ENCODE measurements at regions not wholly inside any gene's neighbourhood (a gene's known extent, or its start where the extent isn't known, plus 50 kb on each side); places are given as distances from the start of the nearest gene placed in this dataset.
"Not testable (repeated sequence)": the region's sequence is repeated elsewhere in the genome, so short reads cannot be mapped to it uniquely, and the experiment has no call there.

- no peak for ATAC-seq
- TF ChIP-seq, protein P1, sequence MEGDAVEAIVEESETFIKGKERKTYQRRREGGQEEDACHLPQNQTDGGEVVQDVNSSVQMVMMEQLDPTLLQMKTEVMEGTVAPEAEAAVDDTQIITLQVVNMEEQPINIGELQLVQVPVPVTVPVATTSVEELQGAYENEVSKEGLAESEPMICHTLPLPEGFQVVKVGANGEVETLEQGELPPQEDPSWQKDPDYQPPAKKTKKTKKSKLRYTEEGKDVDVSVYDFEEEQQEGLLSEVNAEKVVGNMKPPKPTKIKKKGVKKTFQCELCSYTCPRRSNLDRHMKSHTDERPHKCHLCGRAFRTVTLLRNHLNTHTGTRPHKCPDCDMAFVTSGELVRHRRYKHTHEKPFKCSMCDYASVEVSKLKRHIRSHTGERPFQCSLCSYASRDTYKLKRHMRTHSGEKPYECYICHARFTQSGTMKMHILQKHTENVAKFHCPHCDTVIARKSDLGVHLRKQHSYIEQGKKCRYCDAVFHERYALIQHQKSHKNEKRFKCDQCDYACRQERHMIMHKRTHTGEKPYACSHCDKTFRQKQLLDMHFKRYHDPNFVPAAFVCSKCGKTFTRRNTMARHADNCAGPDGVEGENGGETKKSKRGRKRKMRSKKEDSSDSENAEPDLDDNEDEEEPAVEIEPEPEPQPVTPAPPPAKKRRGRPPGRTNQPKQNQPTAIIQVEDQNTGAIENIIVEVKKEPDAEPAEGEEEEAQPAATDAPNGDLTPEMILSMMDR (IDR thresholded peaks at IDR 0.05) = no peak
- no peaks in the 10 kb centered on the region for H3K36me3 ChIP-seq
- intact Hi-C loops (cut with DNase I) = no loop called here
- no peak overlapping the region for H3K4me3 ChIP-seq
- no peak for DNase-seq
- H3K27me3 ChIP-seq = no peaks in the 10 kb centered on the region
- H3K27ac ChIP-seq = no peak overlapping the region
- no peaks in the 10 kb centered on the region for H3K4me1 ChIP-seq
- peaks cover 0 to 2% of the 10 kb centered on the region in 2 donors for H3K9me3 ChIP-seq
These were observed 1209.3 kb downstream of the FSCB start for GRCh38 chr14:43297794-43298193.

- H3K36me3 ChIP-seq; H3K4me3 ChIP-seq; H3K9me3 ChIP-seq; H3K27ac ChIP-seq; H3K27me3 ChIP-seq; DNase-seq; H3K4me1 ChIP-seq; intact Hi-C loops (cut with DNase I); ATAC-seq: not testable (repeated sequence)
These were observed 1211.0 kb downstream of the FSCB start for GRCh38 chr14:43296061-43296460.

DNA sequence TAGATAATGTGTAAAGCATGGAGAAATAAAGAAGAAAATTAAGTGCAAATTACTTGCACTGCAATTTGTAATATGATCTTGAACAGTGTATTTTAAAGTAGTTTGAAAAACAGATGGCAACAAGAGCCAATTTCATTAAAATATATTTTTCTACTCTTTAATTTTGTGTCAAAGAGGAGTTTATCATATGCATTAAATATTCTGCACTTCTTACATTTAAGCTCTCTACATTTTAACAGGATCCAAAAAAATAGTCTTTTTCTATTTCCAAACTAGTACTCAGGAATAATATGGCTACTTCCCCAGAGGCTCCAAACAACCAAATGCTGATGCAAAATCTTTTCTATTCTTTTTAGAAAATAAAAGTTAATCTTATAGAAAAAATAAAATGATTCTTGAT, 1221.5 kb downstream of the FSCB start:
- no peak for DNase-seq
- intact Hi-C loops (cut with DNase I) = no loop called here
- Histone ChIP-seq H3K4me1 (no peaks in the 10 kb centered on the region), H3K36me3 (no peaks in the 10 kb centered on the region), H3K4me3 (no peak overlapping the region), H3K27me3 (no peaks in the 10 kb centered on the region), H3K9me3 (peaks cover 0 to 4% of the 10 kb centered on the region in 2 donors), H3K27ac (no peak overlapping the region)
- TF ChIP-seq, protein P1 (IDR thresholded peaks at IDR 0.05) = no peak
- ATAC-seq = no peak

GRCh38 chr14:43260056-43260455, 1247.0 kb downstream of the FSCB start:
- Histone ChIP-seq H3K36me3 (no peaks in the 10 kb centered on the region), H3K4me1 (no peaks in the 10 kb centered on the region), H3K4me3 (no peak overlapping the region), H3K27ac (no peak overlapping the region), H3K27me3 (no peaks in the 10 kb centered on the region), H3K9me3 (peaks cover 0 to 3% of the 10 kb centered on the region in 2 donors)
- TF ChIP-seq, protein P1 (IDR thresholded peaks at IDR 0.05) = no peak
- DNase-seq (peak in 2 of 4 donors; percentile 43 to 52), ATAC-seq (no peak)
- intact Hi-C loops (cut with DNase I) = no loop called here

GRCh38 chr14:43258396-43258795, 1248.7 kb downstream of the FSCB start:
- no peak for ATAC-seq
- TF ChIP-seq, protein P1 (IDR thresholded peaks at IDR 0.05) = no peak
- intact Hi-C loops (cut with DNase I) = no loop called here

DNA sequence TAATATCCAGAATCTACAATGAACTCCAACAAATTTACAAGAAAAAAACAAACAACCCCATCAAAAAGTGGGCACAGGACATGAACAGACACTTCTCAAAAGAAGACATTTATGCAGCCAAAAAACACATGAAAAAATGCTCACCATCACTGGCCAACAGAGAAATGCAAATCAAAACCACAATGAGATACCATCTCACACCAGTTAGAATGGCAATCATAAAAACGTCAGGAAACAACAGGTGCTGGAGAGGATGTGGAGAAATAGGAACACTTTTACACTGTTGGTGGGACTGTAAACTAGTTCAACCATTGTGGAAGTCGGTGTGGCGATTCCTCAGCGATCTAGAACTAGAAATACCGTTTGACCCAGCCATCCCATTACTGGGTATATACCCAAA, 1250.1 kb downstream of the FSCB start:
- H3K36me3 ChIP-seq; DNase-seq; H3K4me3 ChIP-seq; H3K4me1 ChIP-seq; intact Hi-C loops (cut with DNase I); ATAC-seq; H3K27me3 ChIP-seq; H3K9me3 ChIP-seq; H3K27ac ChIP-seq: not testable (repeated sequence)

More at GRCh38 chr14:43258396-43258795, 1248.7 kb downstream of the FSCB start:
- no peak for DNase-seq
- Histone ChIP-seq H3K4me3 (no peak overlapping the region), H3K27ac (no peak overlapping the region), H3K4me1 (no peaks in the 10 kb centered on the region), H3K36me3 (no peaks in the 10 kb centered on the region), H3K27me3 (no peaks in the 10 kb centered on the region), H3K9me3 (peaks cover 0 to 5% of the 10 kb centered on the region in 2 donors)
